Testis (tissue), 2 donors: ENCODE measurements at regions not wholly inside any gene's neighbourhood (a gene's known extent, or its start where the extent isn't known, plus 50 kb on each side); places are given as distances from the start of the nearest gene placed in this dataset.

Experiments used
- CTCF ChIP-seq, 3 experiments: fragments of 450-650 bp in 2 of 3; fragments of 200-600 bp in 1 of 3; sonication (generic) in 1 of 3; IDR thresholded peaks; one replicate each; pipeline ENCODE4 v1.5.1; 2016 to 2019; ENCODE audit warnings: antibody characterized with exemption in 3 of 3, mild to moderate bottlenecking in 2 of 3, moderate library complexity in 1 of 3
- POLR2A ChIP-seq: fragments of 450-650 bp; IDR thresholded peaks from one replicate; pipeline ENCODE4 v1.6.1; 2017; ENCODE audit warnings: antibody characterized with exemption, mild to moderate bottlenecking, moderate library complexity

- TF ChIP-seq POLR2A: no peak
- no peak for TF ChIP-seq CTCF (IDR thresholded peaks at IDR 0.05)
Measured at GRCh38 chr14:41016213-41016612, 590.5 kb upstream of the LRFN5 start.
